ENCODE measurements at regions not wholly inside any gene's neighbourhood (a gene's known extent, or its start where the extent isn't known, plus 50 kb on each side); places are given as distances from the start of the nearest gene placed in this dataset.

DNA sequence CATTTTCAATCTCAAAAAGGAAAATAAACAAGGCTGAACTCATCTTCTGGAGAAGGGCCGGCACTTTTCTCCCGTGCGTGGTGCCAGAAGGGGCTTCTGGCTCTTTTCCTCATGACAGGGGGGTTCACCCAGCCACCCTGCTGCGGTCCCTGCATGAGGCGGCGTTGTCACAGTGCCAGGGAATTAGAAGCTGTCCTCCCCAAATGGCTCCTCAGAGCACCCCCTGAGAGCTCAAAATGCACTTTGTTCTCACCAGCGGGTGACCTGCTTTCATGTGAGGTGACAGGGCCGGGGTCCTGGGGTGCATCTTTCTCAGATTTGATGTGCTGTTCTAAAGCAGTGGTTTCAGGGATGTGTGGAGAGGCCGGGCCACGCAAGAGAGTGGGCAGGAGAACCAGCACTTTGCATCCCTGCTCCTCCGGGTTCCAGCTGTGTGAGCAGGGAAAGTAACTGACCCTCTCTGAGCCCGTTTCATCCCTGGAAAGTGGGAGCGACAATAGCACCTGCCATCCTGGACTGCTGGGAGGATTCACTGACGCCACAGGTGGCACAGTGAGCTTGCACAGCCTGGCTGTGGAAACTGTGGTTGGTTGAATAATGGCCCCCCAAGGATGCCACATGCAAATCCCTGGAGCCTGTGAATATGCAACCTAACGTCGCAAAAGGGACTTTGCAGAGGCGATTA is 94.0 kb downstream of the FOXL1 start:
- ATAC-seq: no peak
- DNase-seq: no peak
- H3K4me1 ChIP-seq (ENCODE audit: low read depth): no peaks in the 10 kb centered on the region
- no peak overlapping the region for H3K4me3 ChIP-seq
- H3K9me3 ChIP-seq: no peaks in the 10 kb centered on the region
- H3K36me3 ChIP-seq (ENCODE audit: low read depth): no peaks in the 10 kb centered on the region
- intact Hi-C loops (cut with DNase I, micrococcal nuclease): no loop called here
- TF ChIP-seq, protein P1, sequence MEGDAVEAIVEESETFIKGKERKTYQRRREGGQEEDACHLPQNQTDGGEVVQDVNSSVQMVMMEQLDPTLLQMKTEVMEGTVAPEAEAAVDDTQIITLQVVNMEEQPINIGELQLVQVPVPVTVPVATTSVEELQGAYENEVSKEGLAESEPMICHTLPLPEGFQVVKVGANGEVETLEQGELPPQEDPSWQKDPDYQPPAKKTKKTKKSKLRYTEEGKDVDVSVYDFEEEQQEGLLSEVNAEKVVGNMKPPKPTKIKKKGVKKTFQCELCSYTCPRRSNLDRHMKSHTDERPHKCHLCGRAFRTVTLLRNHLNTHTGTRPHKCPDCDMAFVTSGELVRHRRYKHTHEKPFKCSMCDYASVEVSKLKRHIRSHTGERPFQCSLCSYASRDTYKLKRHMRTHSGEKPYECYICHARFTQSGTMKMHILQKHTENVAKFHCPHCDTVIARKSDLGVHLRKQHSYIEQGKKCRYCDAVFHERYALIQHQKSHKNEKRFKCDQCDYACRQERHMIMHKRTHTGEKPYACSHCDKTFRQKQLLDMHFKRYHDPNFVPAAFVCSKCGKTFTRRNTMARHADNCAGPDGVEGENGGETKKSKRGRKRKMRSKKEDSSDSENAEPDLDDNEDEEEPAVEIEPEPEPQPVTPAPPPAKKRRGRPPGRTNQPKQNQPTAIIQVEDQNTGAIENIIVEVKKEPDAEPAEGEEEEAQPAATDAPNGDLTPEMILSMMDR (IDR thresholded peaks at IDR 0.05): no peak

- no peak for ATAC-seq
- TF ChIP-seq, protein P1 (IDR thresholded peaks at IDR 0.05): no peak
- H3K4me1 ChIP-seq (ENCODE audit: low read depth): no peaks in the 10 kb centered on the region
- no peak for DNase-seq
- intact Hi-C loops (cut with DNase I, micrococcal nuclease): no loop called here
- H3K9me3 ChIP-seq: no peaks in the 10 kb centered on the region
- no peaks in the 10 kb centered on the region for H3K36me3 ChIP-seq (ENCODE audit: low read depth)
- H3K4me3 ChIP-seq: no peak overlapping the region
Measured at GRCh38 chr16:86673090-86673955, 95.0 kb downstream of the FOXL1 start.

DNA sequence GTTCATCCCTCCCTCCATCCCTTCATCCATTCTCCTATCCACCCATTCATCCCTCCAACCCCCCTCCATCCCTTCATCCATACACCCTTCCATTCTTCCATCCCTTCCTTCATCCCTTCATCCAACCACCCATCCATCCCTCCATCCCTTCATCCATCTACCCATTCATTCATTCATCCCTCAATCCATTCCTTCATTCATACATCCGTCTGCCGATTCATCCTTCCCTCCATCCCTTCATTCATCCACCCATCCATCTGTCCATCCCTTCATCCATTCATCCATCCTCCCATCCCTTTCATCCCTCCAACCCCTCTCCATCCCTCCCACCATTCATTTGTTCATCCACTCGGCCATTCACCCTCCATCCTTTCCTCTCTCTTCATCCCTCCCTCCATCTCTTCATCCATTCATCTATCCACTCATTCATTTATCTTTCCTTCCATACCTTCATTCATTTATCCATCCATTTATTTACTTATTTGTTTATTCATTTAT is 95.7 kb downstream of the FOXL1 start:
- H3K9me3 ChIP-seq: no peaks in the 10 kb centered on the region
- no peaks in the 10 kb centered on the region for H3K4me1 ChIP-seq (ENCODE audit: low read depth)
- TF ChIP-seq, protein P1 (IDR thresholded peaks at IDR 0.05): no peak
- no peaks in the 10 kb centered on the region for H3K36me3 ChIP-seq (ENCODE audit: low read depth)
- intact Hi-C loops (cut with DNase I, micrococcal nuclease): no loop called here
- ATAC-seq: no peak
- DNase-seq: no peak
- no peak overlapping the region for H3K4me3 ChIP-seq

DNA sequence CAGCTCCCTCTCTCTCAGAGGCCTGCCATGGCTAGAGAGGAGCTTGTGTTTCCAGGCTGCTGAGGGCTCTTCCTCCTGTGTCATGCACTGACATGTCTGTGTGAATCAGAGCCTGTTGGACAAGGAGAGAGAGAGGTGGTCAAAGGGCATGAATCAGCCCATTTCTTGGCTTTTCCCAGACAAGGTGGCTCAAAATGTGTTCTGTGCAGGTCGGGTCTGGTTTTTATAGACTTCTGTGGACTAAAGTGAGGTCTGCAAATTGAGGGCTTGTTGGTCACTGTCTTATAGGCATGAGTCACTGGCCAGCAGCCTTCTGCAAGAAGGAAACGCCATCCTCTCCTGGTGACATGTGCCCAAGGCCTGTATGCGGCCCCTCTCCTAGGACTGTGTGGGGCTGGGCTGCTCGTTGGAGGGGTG is 97.9 kb downstream of the FOXL1 start:
- DNase-seq (no peak), ATAC-seq (no peak)
- intact Hi-C loops (cut with DNase I, micrococcal nuclease): no loop called here
- H3K36me3 ChIP-seq (ENCODE audit: low read depth): no peaks in the 10 kb centered on the region
- H3K9me3 ChIP-seq: no peaks in the 10 kb centered on the region
- no peaks in the 10 kb centered on the region for H3K4me1 ChIP-seq (ENCODE audit: low read depth)
- no peak overlapping the region for H3K4me3 ChIP-seq
- TF ChIP-seq, protein P1 (IDR thresholded peaks at IDR 0.05): no peak

GRCh38 chr16:86679490-86679889 is 101.1 kb downstream of the FOXL1 start:
- no peak for ATAC-seq
- intact Hi-C loops (cut with DNase I, micrococcal nuclease): no loop called here
- no peaks in the 10 kb centered on the region for H3K36me3 ChIP-seq (ENCODE audit: low read depth)
- no peak overlapping the region for H3K4me3 ChIP-seq
- no peak for DNase-seq
- no peaks in the 10 kb centered on the region for H3K4me1 ChIP-seq (ENCODE audit: low read depth)
- TF ChIP-seq, protein P1 (IDR thresholded peaks at IDR 0.05): no peak
- no peaks in the 10 kb centered on the region for H3K9me3 ChIP-seq

Data from mucosa of descending colon (tissue), 3 donors.